Naive B cell (primary cell): ENCODE measurements at regions not wholly inside any gene's neighbourhood (a gene's known extent, or its start where the extent isn't known, plus 50 kb on each side); places are given as distances from the start of the nearest gene placed in this dataset.
A peak's percentile ranks its signal among the peaks of the same experiment; 100 is the strongest.

ENCODE experiments used
- ATAC-seq, 2 donors: fragments of 150-1000 bp; cut with Tn5 transposase; 2 replicates each; pipeline ENCODE4 v1.10.0; 2021; ENCODE audit warnings: low read depth in 2 of 2, mild to moderate bottlenecking in 2 of 2, moderate library complexity in 2 of 2
- DNase-seq: peaks from one replicate; pipeline ENCODE4 v3.0.0; 2022
- H3K27ac Mint-ChIP-seq, 6 donors: one replicate each; pipeline ENCODE4 v1.8.0; 2020 to 2022; ENCODE audit warnings: mild to moderate bottlenecking in 6 of 6, mixed read lengths in 6 of 6, moderate library complexity in 5 of 6, inconsistent platforms in 2 of 6
- H3K27me3 Mint-ChIP-seq, 3 donors: one replicate each; pipeline ENCODE4 v1.8.0; 2021 to 2022; ENCODE audit warnings: mixed read lengths in 3 of 3, mild to moderate bottlenecking in 1 of 3
- H3K36me3 Mint-ChIP-seq, 2 donors: one replicate each; pipeline ENCODE4 v1.8.0; 2020 to 2022; ENCODE audit warnings: mixed read lengths in 2 of 2, inconsistent platforms in 1 of 2, mild to moderate bottlenecking in 1 of 2
- H3K4me1 Mint-ChIP-seq, 3 donors: one replicate each; pipeline ENCODE4 v1.8.0; 2020 to 2022; ENCODE audit warnings: mixed read lengths in 3 of 3, inconsistent platforms in 1 of 3, mild to moderate bottlenecking in 1 of 3, moderate library complexity in 1 of 3
- H3K4me3 Mint-ChIP-seq, 8 donors: one replicate each; pipeline ENCODE4 v1.8.0; 2020 to 2022; ENCODE audit warnings: mild to moderate bottlenecking in 8 of 8, mixed read lengths in 8 of 8, moderate library complexity in 8 of 8, inconsistent platforms in 2 of 8
- H3K9me3 Mint-ChIP-seq, 7 donors: one replicate each; pipeline ENCODE4 v1.8.0; 2020 to 2022; ENCODE audit warnings: mixed read lengths in 7 of 7, mild to moderate bottlenecking in 5 of 7, inconsistent platforms in 2 of 7, moderate library complexity in 1 of 7

GRCh38 chr6:43875849-43876572 lies 106.0 kb downstream of the VEGFA start:
- ATAC-seq: no peak
- H3K4me3 Mint-ChIP-seq: no peak overlapping the region
- H3K36me3 Mint-ChIP-seq: no peaks in the 10 kb centered on the region
- H3K27ac Mint-ChIP-seq: no peak overlapping the region
- H3K9me3 Mint-ChIP-seq: peaks cover 0 to 2% (median 0%) of the 10 kb centered on the region in 7 donors
- peaks cover 0 to 10% (median 6%) of the 10 kb centered on the region in 3 donors for H3K27me3 Mint-ChIP-seq
- DNase-seq: no peak
- no peaks in the 10 kb centered on the region for H3K4me1 Mint-ChIP-seq

GRCh38 chr6:43874814-43875590 lies 105.0 kb downstream of the VEGFA start:
- ATAC-seq: no peak

GRCh38 chr6:43873806-43874714 lies 104.0 kb downstream of the VEGFA start:
- no peak overlapping the region for H3K27ac Mint-ChIP-seq
- ATAC-seq (no peak), DNase-seq (no peak)
- no peak overlapping the region for H3K4me3 Mint-ChIP-seq
- H3K4me1 Mint-ChIP-seq: no peaks in the 10 kb centered on the region
- H3K27me3 Mint-ChIP-seq: peaks cover 3 to 14% (median 11%) of the 10 kb centered on the region in 3 donors
- peaks cover 0 to 2% (median 0%) of the 10 kb centered on the region in 7 donors for H3K9me3 Mint-ChIP-seq
- H3K36me3 Mint-ChIP-seq: no peaks in the 10 kb centered on the region

More at GRCh38 chr6:43874814-43875590, 105.0 kb downstream of the VEGFA start:
- Mint-ChIP-seq H3K36me3 (no peaks in the 10 kb centered on the region), H3K4me1 (no peaks in the 10 kb centered on the region), H3K27me3 (peaks cover 0 to 11% (median 11%) of the 10 kb centered on the region in 3 donors), H3K27ac (peak overlapping the region in 1 of 6 donors; percentile 43), H3K4me3 (no peak overlapping the region), H3K9me3 (peaks cover 0 to 2% (median 0%) of the 10 kb centered on the region in 7 donors)
- no peak for DNase-seq

- ATAC-seq: no peak
- no peaks in the 10 kb centered on the region for H3K36me3 Mint-ChIP-seq
- DNase-seq: no peak
- H3K4me3 Mint-ChIP-seq: no peak overlapping the region
- no peaks in the 10 kb centered on the region for H3K9me3 Mint-ChIP-seq
- H3K27me3 Mint-ChIP-seq: peaks cover 8 to 22% (median 11%) of the 10 kb centered on the region in 3 donors
- H3K4me1 Mint-ChIP-seq: no peaks in the 10 kb centered on the region
- H3K27ac Mint-ChIP-seq: no peak overlapping the region
Observed at GRCh38 chr6:43871933-43872332, 101.9 kb downstream of the VEGFA start.

- no peak for ATAC-seq
- Mint-ChIP-seq H3K27me3 (peaks cover 9 to 25% (median 13%) of the 10 kb centered on the region in 3 donors), H3K27ac (no peak overlapping the region), H3K4me3 (no peak overlapping the region), H3K9me3 (no peaks in the 10 kb centered on the region), H3K4me1 (no peaks in the 10 kb centered on the region), H3K36me3 (no peaks in the 10 kb centered on the region)
- no peak for DNase-seq
Observed at GRCh38 chr6:43871284-43871683, 101.3 kb downstream of the VEGFA start.

GRCh38 chr6:43870660-43871061 lies 100.7 kb downstream of the VEGFA start:
- Mint-ChIP-seq H3K4me3 (no peak overlapping the region), H3K9me3 (no peaks in the 10 kb centered on the region), H3K36me3 (no peaks in the 10 kb centered on the region), H3K27me3 (peaks cover 15 to 32% (median 18%) of the 10 kb centered on the region in 3 donors), H3K27ac (no peak overlapping the region), H3K4me1 (no peaks in the 10 kb centered on the region)
- ATAC-seq (no peak), DNase-seq (no peak)

GRCh38 chr6:43869792-43870659 lies 100.0 kb downstream of the VEGFA start:
- DNase-seq (no peak), ATAC-seq (no peak)
- no peak overlapping the region for H3K27ac Mint-ChIP-seq
- H3K9me3 Mint-ChIP-seq: no peaks in the 10 kb centered on the region
- no peaks in the 10 kb centered on the region for H3K4me1 Mint-ChIP-seq
- H3K36me3 Mint-ChIP-seq: no peaks in the 10 kb centered on the region
- H3K27me3 Mint-ChIP-seq: peaks cover 18 to 34% (median 21%) of the 10 kb centered on the region in 3 donors
- H3K4me3 Mint-ChIP-seq: no peak overlapping the region

- DNase-seq (no peak), ATAC-seq (no peak)
- H3K9me3 Mint-ChIP-seq: no peaks in the 10 kb centered on the region
- no peak overlapping the region for H3K27ac Mint-ChIP-seq
- H3K4me1 Mint-ChIP-seq: no peaks in the 10 kb centered on the region
- H3K36me3 Mint-ChIP-seq: no peaks in the 10 kb centered on the region
- no peak overlapping the region for H3K4me3 Mint-ChIP-seq
- H3K27me3 Mint-ChIP-seq: peaks cover 18 to 40% (median 26%) of the 10 kb centered on the region in 3 donors
Observed at GRCh38 chr6:43869079-43869710, 99.2 kb downstream of the VEGFA start.

GRCh38 chr6:43868467-43868866 lies 98.5 kb downstream of the VEGFA start:
- H3K4me3 Mint-ChIP-seq: no peak overlapping the region
- no peaks in the 10 kb centered on the region for H3K9me3 Mint-ChIP-seq
- peaks cover 22 to 40% (median 30%) of the 10 kb centered on the region in 3 donors for H3K27me3 Mint-ChIP-seq
- no peak overlapping the region for H3K27ac Mint-ChIP-seq
- ATAC-seq (no peak), DNase-seq (no peak)
- no peaks in the 10 kb centered on the region for H3K4me1 Mint-ChIP-seq
- no peaks in the 10 kb centered on the region for H3K36me3 Mint-ChIP-seq

GRCh38 chr6:43867996-43868395 lies 98.0 kb downstream of the VEGFA start:
- H3K4me3 Mint-ChIP-seq: no peak overlapping the region
- ATAC-seq: no peak
- no peaks in the 10 kb centered on the region for H3K9me3 Mint-ChIP-seq
- H3K36me3 Mint-ChIP-seq: no peaks in the 10 kb centered on the region
- no peak overlapping the region for H3K27ac Mint-ChIP-seq
- no peak for DNase-seq
- peaks cover 25 to 42% (median 35%) of the 10 kb centered on the region in 3 donors for H3K27me3 Mint-ChIP-seq
- H3K4me1 Mint-ChIP-seq: no peaks in the 10 kb centered on the region

GRCh38 chr6:43867246-43867645 lies 97.2 kb downstream of the VEGFA start:
- no peak for ATAC-seq
- Mint-ChIP-seq H3K27me3 (peaks cover 23 to 43% (median 37%) of the 10 kb centered on the region in 3 donors), H3K4me1 (no peaks in the 10 kb centered on the region), H3K36me3 (no peaks in the 10 kb centered on the region), H3K27ac (no peak overlapping the region), H3K4me3 (no peak overlapping the region), H3K9me3 (no peaks in the 10 kb centered on the region)
- no peak for DNase-seq

- Mint-ChIP-seq H3K9me3 (peaks cover 0 to 3% (median 0%) of the 10 kb centered on the region in 7 donors), H3K27me3 (peaks cover 19 to 40% (median 37%) of the 10 kb centered on the region in 3 donors), H3K27ac (peak overlapping the region in 1 of 6 donors; percentile 33), H3K4me3 (no peak overlapping the region), H3K36me3 (no peaks in the 10 kb centered on the region), H3K4me1 (no peaks in the 10 kb centered on the region)
- DNase-seq: no peak
- ATAC-seq: no peak
Observed at GRCh38 chr6:43865932-43866645, 96.1 kb downstream of the VEGFA start.
